Pulmonary artery endothelial cell (primary cell): ENCODE measurements at regions not wholly inside any gene's neighbourhood (a gene's known extent, or its start where the extent isn't known, plus 50 kb on each side); places are given as distances from the start of the nearest gene placed in this dataset.

ENCODE experiments used
- DNase-seq: peaks from one replicate; pipeline ENCODE4 v3.0.0-alpha.2; 2011; ENCODE audit warnings: low read depth, low spot score

GRCh38 chr20:59431014-59431413 is 130.6 kb downstream of the EDN3 start:
- no peak for DNase-seq

- DNase-seq = no peak
Observed at GRCh38 chr20:59434960-59435359, 134.5 kb downstream of the EDN3 start.

- no peak for DNase-seq
Observed at GRCh38 chr20:59435518-59435917, 135.1 kb downstream of the EDN3 start.

GRCh38 chr20:59437601-59438031 is 137.2 kb downstream of the EDN3 start:
- DNase-seq = no peak

GRCh38 chr20:59438201-59438600 is 137.8 kb downstream of the EDN3 start:
- no peak for DNase-seq

- DNase-seq = no peak
Observed at GRCh38 chr20:59439243-59439642, 138.8 kb downstream of the EDN3 start.

- no peak for DNase-seq
Observed at GRCh38 chr20:59441306-59441705, 140.9 kb downstream of the EDN3 start.

- DNase-seq = no peak
Observed at GRCh38 chr20:59441860-59442810, 141.7 kb downstream of the EDN3 start.

- DNase-seq = no peak
Observed at GRCh38 chr20:59443550-59443949, 143.1 kb downstream of the EDN3 start.

GRCh38 chr20:59446376-59446775 is 146.0 kb downstream of the EDN3 start:
- DNase-seq = no peak

GRCh38 chr20:59448196-59448595 is 147.8 kb downstream of the EDN3 start:
- DNase-seq = no peak

GRCh38 chr20:59448851-59449444 is 148.5 kb downstream of the EDN3 start:
- DNase-seq = no peak

- DNase-seq = no peak
Observed at GRCh38 chr20:59451066-59451630, 150.7 kb downstream of the EDN3 start.

GRCh38 chr20:59451641-59452040 is 151.2 kb downstream of the EDN3 start:
- no peak for DNase-seq

GRCh38 chr20:59452856-59453255 is 151.5 kb upstream of the PHACTR3 start:
- no peak for DNase-seq

- DNase-seq = no peak
Observed at GRCh38 chr20:59453759-59454560, 150.4 kb upstream of the PHACTR3 start.

GRCh38 chr20:59455402-59456341 is 148.7 kb upstream of the PHACTR3 start:
- DNase-seq = no peak

GRCh38 chr20:59456342-59457279 is 147.7 kb upstream of the PHACTR3 start:
- no peak for DNase-seq

GRCh38 chr20:59458645-59459044 is 145.7 kb upstream of the PHACTR3 start:
- DNase-seq = no peak
